WTC11 (cell line): ENCODE measurements at regions not wholly inside any gene's neighbourhood (a gene's known extent, or its start where the extent isn't known, plus 50 kb on each side); places are given as distances from the start of the nearest gene placed in this dataset.
A peak's percentile ranks its signal among the peaks of the same experiment; 100 is the strongest.

Experiments used
- ATAC-seq: fragments of 200-7000 bp; cut with Tn5 transposase; 2 replicates; pipeline ENCODE4 v1.10.0; 2021; ENCODE audit warnings: mild to moderate bottlenecking, moderate library complexity
- CTCF ChIA-PET: fragments of 300-600 bp; sonication (Branson Sonifier 250); formaldehyde crosslinking; loops from one replicate; lab custom pipeline; 2021; ENCODE audit warnings: antibody characterized with exemption; lab: Charles Lee
- POLR2A ChIA-PET: fragments of 350-600 bp; sonication (Branson Sonifier 250); formaldehyde crosslinking; loops from one replicate; lab custom pipeline; 2021; ENCODE audit warnings: antibody characterized with exemption; lab: Charles Lee
- DNase-seq: peaks from one replicate; pipeline ENCODE4 v3.0.0; 2021; ENCODE audit warnings: low spot score
- H3K27ac Mint-ChIP-seq: 2 replicates; pipeline ENCODE4 v1.8.0; 2021; ENCODE audit warnings: mixed read lengths
- H3K27me3 Mint-ChIP-seq: 2 replicates; pipeline ENCODE4 v1.8.0; 2021; ENCODE audit warnings: low read depth, mild to moderate bottlenecking, moderate library complexity, mixed read lengths
- H3K36me3 Mint-ChIP-seq: 2 replicates; pipeline ENCODE4 v1.8.0; 2021; ENCODE audit warnings: mixed read lengths
- H3K4me1 Mint-ChIP-seq: 2 replicates; pipeline ENCODE4 v1.8.0; 2022; ENCODE audit warnings: mixed read lengths
- H3K4me3 Mint-ChIP-seq: 2 replicates; pipeline ENCODE4 v1.8.0; 2021; ENCODE audit warnings: mild to moderate bottlenecking, moderate library complexity, mixed read lengths
- H3K9me3 Mint-ChIP-seq: 2 replicates; pipeline ENCODE4 v1.8.0; 2021; ENCODE audit warnings: mixed read lengths
- ETV6 ChIP-seq: sonication (generic); formaldehyde crosslinking; IDR thresholded peaks from 2 replicates; pipeline ENCODE4 v1.8.1; 2022; ENCODE audit warnings: mild to moderate bottlenecking, missing genetic modification reagents
- FOXK1 ChIP-seq: sonication (generic); formaldehyde crosslinking; IDR thresholded peaks from 2 replicates; pipeline ENCODE4 v1.8.0; 2022; ENCODE audit warnings: mild to moderate bottlenecking, moderate library complexity, missing genetic modification reagents
- HMGA2 ChIP-seq: fragments of 250-450 bp; sonication (Bioruptor Pico); IDR thresholded peaks from 2 replicates; pipeline ENCODE4 v1.4.0; 2021; ENCODE audit warnings: mild to moderate bottlenecking, moderate library complexity
- NFATC4 ChIP-seq: fragments of 250-450 bp; sonication (Bioruptor Pico); IDR thresholded peaks from 2 replicates; pipeline ENCODE4 v1.9.0; 2021; ENCODE audit warnings: mild to moderate bottlenecking
- PRRX2 ChIP-seq: fragments of 250-450 bp; sonication (Bioruptor Pico); IDR thresholded peaks from 2 replicates; pipeline ENCODE4 v1.8.0; 2021; ENCODE audit warnings: mild to moderate bottlenecking
- SMAD4 ChIP-seq: sonication (generic); formaldehyde crosslinking; IDR thresholded peaks from 2 replicates; pipeline ENCODE4 v1.8.0; 2022; ENCODE audit warnings: mild to moderate bottlenecking, missing genetic modification reagents
- TEAD1 ChIP-seq: sonication (generic); formaldehyde crosslinking; IDR thresholded peaks from 2 replicates; pipeline ENCODE4 v1.8.0; 2022; ENCODE audit warnings: mild to moderate bottlenecking, missing genetic modification reagents
- ZNF121 ChIP-seq: sonication (generic); formaldehyde crosslinking; IDR thresholded peaks from 2 replicates; pipeline ENCODE4 v1.8.0; 2023; ENCODE audit warnings: missing genetic modification reagents
- ZNF263 ChIP-seq: sonication (generic); formaldehyde crosslinking; IDR thresholded peaks from 2 replicates; pipeline ENCODE4 v1.8.1; 2022; ENCODE audit warnings: low read depth, mild to moderate bottlenecking, moderate library complexity, missing genetic modification reagents
- ZNF396 ChIP-seq: fragments of 250-450 bp; sonication (Bioruptor Pico); IDR thresholded peaks from 2 replicates; pipeline ENCODE4 v1.8.0; 2021; ENCODE audit warnings: mild to moderate bottlenecking, moderate library complexity, borderline replicate concordance
- TF ChIP-seq, protein P1 (sequence below): sonication (generic); formaldehyde crosslinking; IDR thresholded peaks from 2 replicates; pipeline ENCODE4 v1.8.0; 2022; ENCODE audit warnings: missing genetic modification reagents
- TF ChIP-seq, protein P2 (sequence below): sonication (generic); formaldehyde crosslinking; IDR thresholded peaks from 2 replicates; pipeline ENCODE4 v1.8.1; 2023; ENCODE audit warnings: mild to moderate bottlenecking, missing genetic modification reagents
- TF ChIP-seq, protein P3 (sequence below): sonication (generic); formaldehyde crosslinking; IDR thresholded peaks from 2 replicates; pipeline ENCODE4 v1.8.1; 2023; ENCODE audit warnings: mild to moderate bottlenecking, missing genetic modification reagents, borderline replicate concordance
- TF ChIP-seq, protein P4 (sequence below): fragments of 250-450 bp; sonication (Bioruptor Pico); IDR thresholded peaks from 2 replicates; pipeline ENCODE4 v1.9.0; 2021; ENCODE audit warnings: mild to moderate bottlenecking
- TF ChIP-seq, protein P5 (sequence below): sonication (generic); formaldehyde crosslinking; IDR thresholded peaks from 2 replicates; pipeline ENCODE4 v1.8.0; 2022; ENCODE audit warnings: mild to moderate bottlenecking, missing genetic modification reagents

DNA sequence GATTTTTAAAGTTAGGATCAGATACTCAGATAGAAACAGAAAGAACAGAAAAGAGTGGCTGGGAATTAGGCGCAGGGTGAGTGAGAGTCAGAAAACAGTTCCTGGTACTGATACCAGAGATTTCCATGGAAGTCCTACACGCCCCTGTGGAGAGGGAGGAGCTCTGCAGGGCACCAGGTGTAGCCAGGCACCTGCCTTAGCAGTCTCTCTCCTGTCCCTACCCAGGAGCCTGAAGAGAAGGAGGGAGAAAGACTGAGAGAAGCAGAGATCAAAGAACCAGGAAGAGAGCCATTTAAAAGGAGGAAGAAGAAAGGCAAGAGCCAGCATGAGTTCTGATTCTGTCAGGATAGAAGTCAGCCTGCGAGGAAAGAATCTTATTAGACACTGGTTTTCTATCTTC, 65.0 kb downstream of the CBLN1 start:
- Mint-ChIP-seq H3K4me3 (no peak overlapping the region), H3K4me1 (peaks cover 41% of the 10 kb centered on the region), H3K27ac (no peak overlapping the region), H3K36me3 (no peaks in the 10 kb centered on the region), H3K27me3 (peaks cover 20% of the 10 kb centered on the region), H3K9me3 (no peaks in the 10 kb centered on the region)
- ATAC-seq (peak; percentile 74), DNase-seq (peak; percentile 29)
- CTCF ChIA-PET: no interaction called here
- POLR2A ChIA-PET: no interaction called here
- TF ChIP-seq ETV6 (CRISPR knock-in tag) (peak; percentile 55; the same call in 1 of the 2 replicates), ZNF396 (CRISPR knock-in tag) (no peak)
- TF ChIP-seq, all 79 proteins: peak for 1

DNA sequence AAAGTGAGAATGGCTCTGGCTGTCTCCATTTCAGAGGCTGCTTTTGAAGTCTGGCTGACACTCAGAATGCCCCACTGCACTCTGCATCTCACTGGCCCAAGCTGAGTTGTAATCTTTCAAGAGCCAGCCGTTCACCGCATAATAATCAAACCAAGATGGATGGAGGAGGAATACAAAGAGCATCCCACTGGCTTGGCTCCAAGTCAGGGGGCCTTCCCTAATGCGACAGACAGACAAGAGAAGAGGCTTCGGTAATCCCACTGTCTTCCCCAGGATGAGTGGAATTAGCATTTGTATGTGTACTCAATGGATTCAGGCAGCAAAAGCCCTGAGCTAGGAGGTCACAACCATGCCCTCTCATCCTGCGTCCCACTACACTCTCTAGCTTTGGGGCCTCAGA, 68.0 kb downstream of the CBLN1 start:
- H3K4me1 Mint-ChIP-seq: peaks cover 41% of the 10 kb centered on the region
- TF ChIP-seq FOXK1 (CRISPR knock-in tag): peak; percentile 10; the same call in 1 of the 2 replicates
- peak; percentile 26; the same call in 1 of the 2 replicates for TF ChIP-seq TEAD1
- TF ChIP-seq, protein P1, sequence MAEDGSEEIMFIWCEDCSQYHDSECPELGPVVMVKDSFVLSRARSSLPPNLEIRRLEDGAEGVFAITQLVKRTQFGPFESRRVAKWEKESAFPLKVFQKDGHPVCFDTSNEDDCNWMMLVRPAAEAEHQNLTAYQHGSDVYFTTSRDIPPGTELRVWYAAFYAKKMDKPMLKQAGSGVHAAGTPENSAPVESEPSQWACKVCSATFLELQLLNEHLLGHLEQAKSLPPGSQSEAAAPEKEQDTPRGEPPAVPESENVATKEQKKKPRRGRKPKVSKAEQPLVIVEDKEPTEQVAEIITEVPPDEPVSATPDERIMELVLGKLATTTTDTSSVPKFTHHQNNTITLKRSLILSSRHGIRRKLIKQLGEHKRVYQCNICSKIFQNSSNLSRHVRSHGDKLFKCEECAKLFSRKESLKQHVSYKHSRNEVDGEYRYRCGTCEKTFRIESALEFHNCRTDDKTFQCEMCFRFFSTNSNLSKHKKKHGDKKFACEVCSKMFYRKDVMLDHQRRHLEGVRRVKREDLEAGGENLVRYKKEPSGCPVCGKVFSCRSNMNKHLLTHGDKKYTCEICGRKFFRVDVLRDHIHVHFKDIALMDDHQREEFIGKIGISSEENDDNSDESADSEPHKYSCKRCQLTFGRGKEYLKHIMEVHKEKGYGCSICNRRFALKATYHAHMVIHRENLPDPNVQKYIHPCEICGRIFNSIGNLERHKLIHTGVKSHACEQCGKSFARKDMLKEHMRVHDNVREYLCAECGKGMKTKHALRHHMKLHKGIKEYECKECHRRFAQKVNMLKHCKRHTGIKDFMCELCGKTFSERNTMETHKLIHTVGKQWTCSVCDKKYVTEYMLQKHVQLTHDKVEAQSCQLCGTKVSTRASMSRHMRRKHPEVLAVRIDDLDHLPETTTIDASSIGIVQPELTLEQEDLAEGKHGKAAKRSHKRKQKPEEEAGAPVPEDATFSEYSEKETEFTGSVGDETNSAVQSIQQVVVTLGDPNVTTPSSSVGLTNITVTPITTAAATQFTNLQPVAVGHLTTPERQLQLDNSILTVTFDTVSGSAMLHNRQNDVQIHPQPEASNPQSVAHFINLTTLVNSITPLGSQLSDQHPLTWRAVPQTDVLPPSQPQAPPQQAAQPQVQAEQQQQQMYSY (CRISPR knock-in tag): no peak
- no peak for TF ChIP-seq SMAD4 (CRISPR knock-in tag)
- TF ChIP-seq, all 79 proteins: peak for 2
- no peaks in the 10 kb centered on the region for H3K36me3 Mint-ChIP-seq
- H3K9me3 Mint-ChIP-seq: no peaks in the 10 kb centered on the region
- DNase-seq: peak; percentile 22
- H3K4me3 Mint-ChIP-seq: no peak overlapping the region
- ATAC-seq: peak; percentile 89
- H3K27ac Mint-ChIP-seq: no peak overlapping the region
- CTCF ChIA-PET: interaction anchor here (0.7 to 0.9 kb wide), 2 partner anchors 87 to 139 kb away, joined by 3 to 4 read pairs; no protein-coding TSS in a partner anchor
- POLR2A ChIA-PET: no interaction called here
- H3K27me3 Mint-ChIP-seq: peaks cover 20% of the 10 kb centered on the region

DNA sequence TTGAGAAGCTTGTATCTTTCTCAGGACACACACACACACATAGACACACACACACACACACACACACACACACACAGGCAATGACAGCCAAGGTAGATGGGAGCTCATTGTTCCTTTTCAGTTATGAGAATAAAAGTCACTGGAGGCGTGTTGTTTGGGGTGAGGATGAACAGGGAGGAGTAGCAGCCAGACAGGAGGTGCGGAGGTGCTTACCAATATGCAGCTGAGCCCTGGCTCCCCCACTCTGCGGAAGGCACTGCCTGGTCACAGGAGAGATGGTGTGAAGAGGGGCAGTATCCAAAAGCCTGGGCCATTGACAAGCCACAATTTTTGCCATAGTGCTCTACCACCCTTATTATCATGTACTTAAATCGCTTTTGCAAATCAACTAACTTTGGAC, 77.4 kb downstream of the CBLN1 start:
- POLR2A ChIA-PET: no interaction called here
- Mint-ChIP-seq H3K4me3 (no peak overlapping the region), H3K4me1 (no peaks in the 10 kb centered on the region), H3K36me3 (no peaks in the 10 kb centered on the region), H3K27ac (no peak overlapping the region), H3K9me3 (no peaks in the 10 kb centered on the region), H3K27me3 (peaks cover 2% of the 10 kb centered on the region)
- ATAC-seq (no peak), DNase-seq (no peak)
- CTCF ChIA-PET: no interaction called here
- TF ChIP-seq, protein P2, sequence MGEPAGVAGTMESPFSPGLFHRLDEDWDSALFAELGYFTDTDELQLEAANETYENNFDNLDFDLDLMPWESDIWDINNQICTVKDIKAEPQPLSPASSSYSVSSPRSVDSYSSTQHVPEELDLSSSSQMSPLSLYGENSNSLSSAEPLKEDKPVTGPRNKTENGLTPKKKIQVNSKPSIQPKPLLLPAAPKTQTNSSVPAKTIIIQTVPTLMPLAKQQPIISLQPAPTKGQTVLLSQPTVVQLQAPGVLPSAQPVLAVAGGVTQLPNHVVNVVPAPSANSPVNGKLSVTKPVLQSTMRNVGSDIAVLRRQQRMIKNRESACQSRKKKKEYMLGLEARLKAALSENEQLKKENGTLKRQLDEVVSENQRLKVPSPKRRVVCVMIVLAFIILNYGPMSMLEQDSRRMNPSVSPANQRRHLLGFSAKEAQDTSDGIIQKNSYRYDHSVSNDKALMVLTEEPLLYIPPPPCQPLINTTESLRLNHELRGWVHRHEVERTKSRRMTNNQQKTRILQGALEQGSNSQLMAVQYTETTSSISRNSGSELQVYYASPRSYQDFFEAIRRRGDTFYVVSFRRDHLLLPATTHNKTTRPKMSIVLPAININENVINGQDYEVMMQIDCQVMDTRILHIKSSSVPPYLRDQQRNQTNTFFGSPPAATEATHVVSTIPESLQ (CRISPR knock-in tag): no peak
- TF ChIP-seq, protein P3, sequence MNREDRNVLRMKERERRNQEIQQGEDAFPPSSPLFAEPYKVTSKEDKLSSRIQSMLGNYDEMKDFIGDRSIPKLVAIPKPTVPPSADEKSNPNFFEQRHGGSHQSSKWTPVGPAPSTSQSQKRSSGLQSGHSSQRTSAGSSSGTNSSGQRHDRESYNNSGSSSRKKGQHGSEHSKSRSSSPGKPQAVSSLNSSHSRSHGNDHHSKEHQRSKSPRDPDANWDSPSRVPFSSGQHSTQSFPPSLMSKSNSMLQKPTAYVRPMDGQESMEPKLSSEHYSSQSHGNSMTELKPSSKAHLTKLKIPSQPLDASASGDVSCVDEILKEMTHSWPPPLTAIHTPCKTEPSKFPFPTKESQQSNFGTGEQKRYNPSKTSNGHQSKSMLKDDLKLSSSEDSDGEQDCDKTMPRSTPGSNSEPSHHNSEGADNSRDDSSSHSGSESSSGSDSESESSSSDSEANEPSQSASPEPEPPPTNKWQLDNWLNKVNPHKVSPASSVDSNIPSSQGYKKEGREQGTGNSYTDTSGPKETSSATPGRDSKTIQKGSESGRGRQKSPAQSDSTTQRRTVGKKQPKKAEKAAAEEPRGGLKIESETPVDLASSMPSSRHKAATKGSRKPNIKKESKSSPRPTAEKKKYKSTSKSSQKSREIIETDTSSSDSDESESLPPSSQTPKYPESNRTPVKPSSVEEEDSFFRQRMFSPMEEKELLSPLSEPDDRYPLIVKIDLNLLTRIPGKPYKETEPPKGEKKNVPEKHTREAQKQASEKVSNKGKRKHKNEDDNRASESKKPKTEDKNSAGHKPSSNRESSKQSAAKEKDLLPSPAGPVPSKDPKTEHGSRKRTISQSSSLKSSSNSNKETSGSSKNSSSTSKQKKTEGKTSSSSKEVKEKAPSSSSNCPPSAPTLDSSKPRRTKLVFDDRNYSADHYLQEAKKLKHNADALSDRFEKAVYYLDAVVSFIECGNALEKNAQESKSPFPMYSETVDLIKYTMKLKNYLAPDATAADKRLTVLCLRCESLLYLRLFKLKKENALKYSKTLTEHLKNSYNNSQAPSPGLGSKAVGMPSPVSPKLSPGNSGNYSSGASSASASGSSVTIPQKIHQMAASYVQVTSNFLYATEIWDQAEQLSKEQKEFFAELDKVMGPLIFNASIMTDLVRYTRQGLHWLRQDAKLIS (CRISPR knock-in tag): no peak
- TF ChIP-seq, protein P4, sequence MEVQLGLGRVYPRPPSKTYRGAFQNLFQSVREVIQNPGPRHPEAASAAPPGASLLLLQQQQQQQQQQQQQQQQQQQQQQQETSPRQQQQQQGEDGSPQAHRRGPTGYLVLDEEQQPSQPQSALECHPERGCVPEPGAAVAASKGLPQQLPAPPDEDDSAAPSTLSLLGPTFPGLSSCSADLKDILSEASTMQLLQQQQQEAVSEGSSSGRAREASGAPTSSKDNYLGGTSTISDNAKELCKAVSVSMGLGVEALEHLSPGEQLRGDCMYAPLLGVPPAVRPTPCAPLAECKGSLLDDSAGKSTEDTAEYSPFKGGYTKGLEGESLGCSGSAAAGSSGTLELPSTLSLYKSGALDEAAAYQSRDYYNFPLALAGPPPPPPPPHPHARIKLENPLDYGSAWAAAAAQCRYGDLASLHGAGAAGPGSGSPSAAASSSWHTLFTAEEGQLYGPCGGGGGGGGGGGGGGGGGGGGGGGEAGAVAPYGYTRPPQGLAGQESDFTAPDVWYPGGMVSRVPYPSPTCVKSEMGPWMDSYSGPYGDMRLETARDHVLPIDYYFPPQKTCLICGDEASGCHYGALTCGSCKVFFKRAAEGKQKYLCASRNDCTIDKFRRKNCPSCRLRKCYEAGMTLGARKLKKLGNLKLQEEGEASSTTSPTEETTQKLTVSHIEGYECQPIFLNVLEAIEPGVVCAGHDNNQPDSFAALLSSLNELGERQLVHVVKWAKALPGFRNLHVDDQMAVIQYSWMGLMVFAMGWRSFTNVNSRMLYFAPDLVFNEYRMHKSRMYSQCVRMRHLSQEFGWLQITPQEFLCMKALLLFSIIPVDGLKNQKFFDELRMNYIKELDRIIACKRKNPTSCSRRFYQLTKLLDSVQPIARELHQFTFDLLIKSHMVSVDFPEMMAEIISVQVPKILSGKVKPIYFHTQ (CRISPR knock-in tag): no peak
- TF ChIP-seq ZNF121 (CRISPR knock-in tag) (no peak), ZNF263 (CRISPR knock-in tag) (no peak), HMGA2 (CRISPR knock-in tag) (no peak), PRRX2 (CRISPR knock-in tag) (no peak), NFATC4 (CRISPR knock-in tag) (no peak)
- TF ChIP-seq, protein P5, sequence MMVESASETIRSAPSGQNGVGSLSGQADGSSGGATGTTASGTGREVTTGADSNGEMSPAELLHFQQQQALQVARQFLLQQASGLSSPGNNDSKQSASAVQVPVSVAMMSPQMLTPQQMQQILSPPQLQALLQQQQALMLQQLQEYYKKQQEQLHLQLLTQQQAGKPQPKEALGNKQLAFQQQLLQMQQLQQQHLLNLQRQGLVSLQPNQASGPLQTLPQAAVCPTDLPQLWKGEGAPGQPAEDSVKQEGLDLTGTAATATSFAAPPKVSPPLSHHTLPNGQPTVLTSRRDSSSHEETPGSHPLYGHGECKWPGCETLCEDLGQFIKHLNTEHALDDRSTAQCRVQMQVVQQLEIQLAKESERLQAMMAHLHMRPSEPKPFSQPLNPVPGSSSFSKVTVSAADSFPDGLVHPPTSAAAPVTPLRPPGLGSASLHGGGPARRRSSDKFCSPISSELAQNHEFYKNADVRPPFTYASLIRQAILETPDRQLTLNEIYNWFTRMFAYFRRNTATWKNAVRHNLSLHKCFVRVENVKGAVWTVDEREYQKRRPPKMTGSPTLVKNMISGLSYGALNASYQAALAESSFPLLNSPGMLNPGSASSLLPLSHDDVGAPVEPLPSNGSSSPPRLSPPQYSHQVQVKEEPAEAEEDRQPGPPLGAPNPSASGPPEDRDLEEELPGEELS (CRISPR knock-in tag): no peak
